ENCODE measurements at regions not wholly inside any gene's neighbourhood (a gene's known extent, or its start where the extent isn't known, plus 50 kb on each side); places are given as distances from the start of the nearest gene placed in this dataset.

DNA sequence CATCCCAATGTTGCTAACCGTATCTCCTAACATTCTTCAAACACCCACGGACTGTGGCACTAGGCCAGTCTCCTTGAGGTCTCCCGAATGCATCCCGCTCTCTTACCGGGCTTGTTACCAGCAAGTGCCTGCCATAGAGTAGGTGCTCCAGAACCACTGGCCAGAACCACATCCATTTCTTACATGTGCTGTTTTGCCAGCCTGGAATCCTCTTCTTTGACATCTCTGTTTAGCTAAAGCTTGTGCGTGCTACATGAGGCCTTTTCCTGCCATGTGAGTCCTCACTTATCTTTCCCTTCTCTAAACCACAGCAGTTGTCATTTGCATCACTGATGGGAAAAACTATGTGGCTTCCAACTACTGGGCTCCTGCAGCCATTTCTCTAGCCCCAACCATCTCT is 397.4 kb downstream of the PCNX1 start:
- TF ChIP-seq POLR2A (IDR thresholded peaks at IDR 0.05; ENCODE audit: low read depth, low read length), result no peak
- TF ChIP-seq, protein P1, sequence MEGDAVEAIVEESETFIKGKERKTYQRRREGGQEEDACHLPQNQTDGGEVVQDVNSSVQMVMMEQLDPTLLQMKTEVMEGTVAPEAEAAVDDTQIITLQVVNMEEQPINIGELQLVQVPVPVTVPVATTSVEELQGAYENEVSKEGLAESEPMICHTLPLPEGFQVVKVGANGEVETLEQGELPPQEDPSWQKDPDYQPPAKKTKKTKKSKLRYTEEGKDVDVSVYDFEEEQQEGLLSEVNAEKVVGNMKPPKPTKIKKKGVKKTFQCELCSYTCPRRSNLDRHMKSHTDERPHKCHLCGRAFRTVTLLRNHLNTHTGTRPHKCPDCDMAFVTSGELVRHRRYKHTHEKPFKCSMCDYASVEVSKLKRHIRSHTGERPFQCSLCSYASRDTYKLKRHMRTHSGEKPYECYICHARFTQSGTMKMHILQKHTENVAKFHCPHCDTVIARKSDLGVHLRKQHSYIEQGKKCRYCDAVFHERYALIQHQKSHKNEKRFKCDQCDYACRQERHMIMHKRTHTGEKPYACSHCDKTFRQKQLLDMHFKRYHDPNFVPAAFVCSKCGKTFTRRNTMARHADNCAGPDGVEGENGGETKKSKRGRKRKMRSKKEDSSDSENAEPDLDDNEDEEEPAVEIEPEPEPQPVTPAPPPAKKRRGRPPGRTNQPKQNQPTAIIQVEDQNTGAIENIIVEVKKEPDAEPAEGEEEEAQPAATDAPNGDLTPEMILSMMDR (IDR thresholded peaks at IDR 0.05; ENCODE audit: extremely low read depth in 1 of 2, insufficient read depth in 1 of 2, low read depth in 1 of 2, low read length in 2 of 2), result no peak
- TF ChIP-seq POLR2AphosphoS5 (IDR thresholded peaks at IDR 0.05; ENCODE audit: insufficient read depth, low read depth, low read length), result no peak
- TF ChIP-seq, protein P2, sequence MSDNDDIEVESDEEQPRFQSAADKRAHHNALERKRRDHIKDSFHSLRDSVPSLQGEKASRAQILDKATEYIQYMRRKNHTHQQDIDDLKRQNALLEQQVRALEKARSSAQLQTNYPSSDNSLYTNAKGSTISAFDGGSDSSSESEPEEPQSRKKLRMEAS (IDR thresholded peaks at IDR 0.05; ENCODE audit: insufficient read depth, insufficient read length), result no peak
- no peak for TF ChIP-seq EZH2 (IDR thresholded peaks at IDR 0.05; ENCODE audit: borderline replicate concordance, low read depth, low read length, severe bottlenecking)
- TF ChIP-seq MYC (IDR thresholded peaks at IDR 0.05; ENCODE audit: low read depth, low read length), result no peak
- no peak for TF ChIP-seq FOS (IDR thresholded peaks at IDR 0.05; ENCODE audit: borderline replicate concordance, insufficient read depth, low read length)
- TF ChIP-seq JUN (IDR thresholded peaks at IDR 0.05; ENCODE audit: borderline replicate concordance, insufficient read depth, insufficient read length, low read depth), result no peak
- no peak for TF ChIP-seq GATA2 (IDR thresholded peaks at IDR 0.05; ENCODE audit: insufficient read depth, insufficient read length, low read depth, low read length)
